Medulla oblongata (tissue), 1 donor: ENCODE measurements at regions not wholly inside any gene's neighbourhood (a gene's known extent, or its start where the extent isn't known, plus 50 kb on each side); places are given as distances from the start of the nearest gene placed in this dataset.
A peak's percentile ranks its signal among the peaks of the same experiment; 100 is the strongest.

ENCODE experiments used
- DNase-seq: peaks from one replicate; pipeline ENCODE4 v3.0.0-alpha.2; 2015; ENCODE audit errors: extremely low spot score

- no peak for DNase-seq
Observed at GRCh38 chr18:61082976-61083630, 250.1 kb upstream of the CDH20 start.

- DNase-seq, result no peak
Observed at GRCh38 chr18:61085036-61085435, 248.2 kb upstream of the CDH20 start.

- DNase-seq, result no peak
Observed at GRCh38 chr18:61085761-61086160, 247.5 kb upstream of the CDH20 start.

- no peak for DNase-seq
Observed at GRCh38 chr18:61086657-61087056, 246.6 kb upstream of the CDH20 start.

GRCh38 chr18:61091379-61091778 lies 241.9 kb upstream of the CDH20 start:
- DNase-seq, result no peak

GRCh38 chr18:61093965-61094364 lies 239.3 kb upstream of the CDH20 start:
- DNase-seq, result no peak

GRCh38 chr18:61096226-61096625 lies 237.0 kb upstream of the CDH20 start:
- DNase-seq, result no peak

GRCh38 chr18:61107113-61107512 lies 226.1 kb upstream of the CDH20 start:
- no peak for DNase-seq

GRCh38 chr18:61108706-61109105 lies 224.5 kb upstream of the CDH20 start:
- no peak for DNase-seq

- DNase-seq, result no peak
Observed at GRCh38 chr18:61123309-61123708, 209.9 kb upstream of the CDH20 start.

- peak; percentile 18 for DNase-seq
Observed at GRCh38 chr18:61127714-61128467, 205.3 kb upstream of the CDH20 start.

GRCh38 chr18:61129001-61129400 lies 204.2 kb upstream of the CDH20 start:
- DNase-seq, result no peak

GRCh38 chr18:61132031-61132430 lies 201.2 kb upstream of the CDH20 start:
- no peak for DNase-seq

GRCh38 chr18:61133783-61134182 lies 199.4 kb upstream of the CDH20 start:
- no peak for DNase-seq

GRCh38 chr18:61136711-61137251 lies 196.4 kb upstream of the CDH20 start:
- DNase-seq, result no peak

- no peak for DNase-seq
Observed at GRCh38 chr18:61141691-61142090, 191.5 kb upstream of the CDH20 start.

GRCh38 chr18:61148322-61148721 lies 184.9 kb upstream of the CDH20 start:
- no peak for DNase-seq

- DNase-seq, result no peak
Observed at GRCh38 chr18:61149786-61150185, 183.4 kb upstream of the CDH20 start.

- no peak for DNase-seq
Observed at GRCh38 chr18:61153571-61153970, 179.7 kb upstream of the CDH20 start.

GRCh38 chr18:61154866-61155265 lies 178.4 kb upstream of the CDH20 start:
- no peak for DNase-seq

GRCh38 chr18:61155586-61155985 lies 177.6 kb upstream of the CDH20 start:
- DNase-seq, result no peak

- no peak for DNase-seq
Observed at GRCh38 chr18:61157451-61157850, 175.8 kb upstream of the CDH20 start.

- DNase-seq, result no peak
Observed at GRCh38 chr18:61159246-61159645, 174.0 kb upstream of the CDH20 start.
